H1 (cell line): ENCODE measurements at regions not wholly inside any gene's neighbourhood (a gene's known extent, or its start where the extent isn't known, plus 50 kb on each side); places are given as distances from the start of the nearest gene placed in this dataset.

ENCODE experiments used
- CTCF ChIA-PET: fragments of 300-600 bp; sonication (Branson Sonifier 250); formaldehyde crosslinking; loops from one replicate; lab custom pipeline; 2021; ENCODE audit not compliant: partially characterized antibody; lab: Charles Lee
- POLR2A ChIA-PET: fragments of 300-600 bp; sonication (Branson Sonifier 250); formaldehyde crosslinking; loops from one replicate; lab custom pipeline; 2021; ENCODE audit warnings: inconsistent platforms; ENCODE audit not compliant: partially characterized antibody; lab: Charles Lee
- DNase-seq, 2 experiments: peaks; one replicate each; pipeline versions ENCODE4 v3.0.0 to v3.0.0-alpha.2; 2010 to 2022; ENCODE audit warnings: low spot score in 2 of 2, low read depth in 1 of 2, mixed read lengths in 1 of 2
- FAIRE-seq: peaks from 2 replicates; lab custom pipeline; 2011; peaks lifted over from hg19 to GRCh38; lab: Jason Lieb, UNC
- H2AFZ ChIP-seq: 2 replicates; pipeline ENCODE4 v1.8.1; 2012; ENCODE audit warnings: low read length, inconsistent platforms
- H2AK5ac ChIP-seq: 2 replicates; pipeline ENCODE4 v1.6.1; 2013; ENCODE audit warnings: low read depth, low read length
- H2BK120ac ChIP-seq: replicated peaks from 2 replicates; pipeline ENCODE3; 2013; ENCODE audit warnings: low read depth, low read length, inconsistent platforms
- H2BK12ac ChIP-seq: 2 replicates; pipeline ENCODE4 v1.6.1; 2013; ENCODE audit warnings: low read depth, low read length
- H2BK15ac ChIP-seq: 2 replicates; pipeline ENCODE4 v1.6.1; 2013; ENCODE audit warnings: low read length
- H2BK20ac ChIP-seq: 2 replicates; pipeline ENCODE4 v1.6.1; 2013; ENCODE audit warnings: low read length
- H2BK5ac ChIP-seq: 2 replicates; pipeline ENCODE4 v1.6.1; 2013; ENCODE audit warnings: low read depth, low read length
- H3K14ac ChIP-seq: 2 replicates; pipeline ENCODE4 v1.6.1; 2013; ENCODE audit warnings: inconsistent platforms; ENCODE audit not compliant: insufficient read length
- H3K18ac ChIP-seq: 2 replicates; pipeline ENCODE4 v1.6.1; 2013; ENCODE audit warnings: low read length; ENCODE audit errors: extremely low read depth
- H3K23ac ChIP-seq: 2 replicates; pipeline ENCODE4 v1.6.1; 2013; ENCODE audit warnings: inconsistent platforms; ENCODE audit not compliant: insufficient read length
- H3K23me2 ChIP-seq: 2 replicates; pipeline ENCODE4 v1.6.1; 2013; ENCODE audit warnings: low read depth, low read length
- H3K27ac ChIP-seq: 2 replicates; pipeline ENCODE4 v1.6.1; 2011; ENCODE audit warnings: low read depth, low read length, inconsistent platforms
- H3K27me3 ChIP-seq, 4 experiments: replicated peaks in 1 of 4; 1 replicate in 1 of 4; 2 replicates in 3 of 4; pipeline versions ENCODE4 v1.6.1 to v1.8.1; 2011 to 2013; ENCODE audit warnings: low read length in 3 of 4, mild to moderate bottlenecking in 3 of 4, inconsistent platforms in 2 of 4, mixed read lengths in 2 of 4, moderate library complexity in 1 of 4; ENCODE audit not compliant: control insufficient read depth in 3 of 4, insufficient read depth in 3 of 4; ENCODE audit errors: extremely low read depth in 1 of 4
- H3K36me3 ChIP-seq, 4 experiments: 2 replicates each; pipeline versions ENCODE4 v1.6.1 to v1.8.1; 2011 to 2013; ENCODE audit warnings: mild to moderate bottlenecking in 4 of 4, low read length in 3 of 4, moderate library complexity in 2 of 4, control low read depth in 1 of 4, inconsistent platforms in 1 of 4; ENCODE audit not compliant: insufficient read depth in 4 of 4, control insufficient read depth in 2 of 4
- H3K4ac ChIP-seq: replicated peaks from 2 replicates; pipeline ENCODE3; 2013; ENCODE audit warnings: low read length, low read depth, mixed read lengths, inconsistent platforms; ENCODE audit not compliant: insufficient read length
- H3K4me1 ChIP-seq, 4 experiments: replicated peaks in 1 of 4; 1 replicate in 1 of 4; 2 replicates in 3 of 4; pipeline versions ENCODE4 v1.6.1 to v1.8.1; 2011 to 2013; ENCODE audit warnings: low read length in 3 of 4, inconsistent platforms in 2 of 4, mixed read lengths in 1 of 4; ENCODE audit not compliant: insufficient read depth in 4 of 4, control insufficient read depth in 3 of 4
- H3K4me2 ChIP-seq, 2 experiments: 2 replicates each; pipeline versions ENCODE4 v1.6.1 to v1.8.1; 2011 to 2013; ENCODE audit warnings: low read depth in 2 of 2, low read length in 2 of 2, control low read depth in 1 of 2, inconsistent platforms in 1 of 2, mild to moderate bottlenecking in 1 of 2; ENCODE audit not compliant: insufficient read depth in 1 of 2
- H3K4me3 ChIP-seq, 4 experiments: fragments of 200-600, 300-600 bp in 1 of 4; sonication (generic), shearing (Covaris generic), sonication (Bioruptor Twin) in 1 of 4; 2 replicates each; pipeline versions ENCODE4 v1.5.1 to v1.8.1; 2011 to 2016; ENCODE audit warnings: low read length in 4 of 4, low read depth in 3 of 4, control low read depth in 2 of 4, inconsistent platforms in 2 of 4, mild to moderate bottlenecking in 2 of 4, mixed read lengths in 1 of 4, moderate library complexity in 1 of 4; ENCODE audit not compliant: insufficient read depth in 2 of 4; ENCODE audit errors: extremely low read depth in 1 of 4
- H3K56ac ChIP-seq: replicated peaks from 2 replicates; pipeline ENCODE3; 2013; ENCODE audit warnings: low read depth, mild to moderate bottlenecking, mixed read lengths, low read length, inconsistent platforms; ENCODE audit not compliant: insufficient read length
- H3K79me1 ChIP-seq: 2 replicates; pipeline ENCODE4 v1.6.1; 2013; ENCODE audit warnings: low read depth, low read length, control low read depth
- H3K79me2 ChIP-seq, 2 experiments: 2 replicates each; pipeline versions ENCODE4 v1.6.1 to v1.8.1; 2012 to 2013; ENCODE audit warnings: low read length in 2 of 2, mild to moderate bottlenecking in 2 of 2, inconsistent platforms in 1 of 2; ENCODE audit not compliant: insufficient read depth in 2 of 2, control insufficient read depth in 1 of 2
- H3K9ac ChIP-seq, 4 experiments: replicated peaks in 1 of 4; 1 replicate in 1 of 4; 2 replicates in 3 of 4; pipeline versions ENCODE4 v1.6.1 to v1.8.1; 2011 to 2013; ENCODE audit warnings: low read depth in 3 of 4, low read length in 3 of 4, control low read depth in 2 of 4, mild to moderate bottlenecking in 2 of 4, moderate library complexity in 2 of 4, inconsistent platforms in 1 of 4; ENCODE audit errors: extremely low read depth in 1 of 4
- H3K9me3 ChIP-seq, 2 experiments: 2 replicates each; pipeline versions ENCODE4 v1.6.1 to v1.8.1; 2012 to 2013; ENCODE audit warnings: mild to moderate bottlenecking in 2 of 2, moderate library complexity in 2 of 2, control low read depth in 1 of 2, inconsistent platforms in 1 of 2, low read depth in 1 of 2, low read length in 1 of 2, mixed read lengths in 1 of 2; ENCODE audit not compliant: insufficient read depth in 2 of 2
- H4K20me1 ChIP-seq, 2 experiments: replicated peaks in 1 of 2; 2 replicates each; pipeline versions ENCODE3 to v1.8.1; 2011 to 2013; ENCODE audit warnings: inconsistent platforms in 2 of 2, low read length in 2 of 2, mild to moderate bottlenecking in 1 of 2; ENCODE audit not compliant: insufficient read depth in 2 of 2, control insufficient read depth in 1 of 2
- H4K5ac ChIP-seq: 2 replicates; pipeline ENCODE4 v1.6.1; 2013; ENCODE audit warnings: low read length, low read depth, mixed read lengths, inconsistent platforms; ENCODE audit not compliant: insufficient read length
- H4K8ac ChIP-seq: 2 replicates; pipeline ENCODE4 v1.8.0; 2013; ENCODE audit warnings: mild to moderate bottlenecking, moderate library complexity, low read length, inconsistent platforms; ENCODE audit not compliant: insufficient read depth; ENCODE audit errors: extremely low read depth
- H4K91ac ChIP-seq: replicated peaks from 2 replicates; pipeline ENCODE3; 2013; ENCODE audit warnings: low read length, mixed read lengths, inconsistent platforms; ENCODE audit not compliant: insufficient read length
- ATF2 ChIP-seq: IDR thresholded peaks from 2 replicates; pipeline ENCODE4 v1.6.1; 2012; ENCODE audit warnings: low read length, inconsistent platforms
- ATF3 ChIP-seq: IDR thresholded peaks from 2 replicates; pipeline ENCODE4 v1.6.1; 2011; ENCODE audit warnings: low read depth, mild to moderate bottlenecking, low read length; ENCODE audit not compliant: insufficient read depth
- CTBP2 ChIP-seq: IDR thresholded peaks from 2 replicates; pipeline ENCODE4 v1.7.0; 2011; ENCODE audit warnings: borderline replicate concordance, mild to moderate bottlenecking, moderate library complexity, mixed read lengths, low read length; ENCODE audit not compliant: insufficient read depth, insufficient read length
- KDM4A ChIP-seq: IDR thresholded peaks from one replicate; pipeline ENCODE4 v1.7.1; 2012; ENCODE audit warnings: low read depth, mild to moderate bottlenecking, moderate library complexity, low read length, inconsistent platforms; ENCODE audit not compliant: severe bottlenecking
- KDM5A ChIP-seq: fragments of 200-600 bp; IDR thresholded peaks from 2 replicates; pipeline ENCODE4 v1.7.1; 2012; ENCODE audit warnings: mild to moderate bottlenecking, low read length, inconsistent platforms, mixed read lengths
- MAX ChIP-seq: IDR thresholded peaks from 2 replicates; pipeline ENCODE4 v1.6.1; 2012; ENCODE audit warnings: inconsistent platforms
- NANOG ChIP-seq: IDR thresholded peaks from 2 replicates; pipeline ENCODE4 v1.6.1; 2011; ENCODE audit warnings: low read length, low read depth, mild to moderate bottlenecking, inconsistent platforms; ENCODE audit not compliant: insufficient read depth, poor library complexity, severe bottlenecking
- SAP30 ChIP-seq: fragments of 300-600 bp; sonication (generic); IDR thresholded peaks from 2 replicates; pipeline ENCODE4 v1.7.1; 2012; ENCODE audit warnings: low read length, moderate library complexity, mild to moderate bottlenecking, inconsistent platforms; ENCODE audit not compliant: insufficient read depth, insufficient replicate concordance
- SUZ12 ChIP-seq: fragments of 200-600 bp; sonication (generic); IDR thresholded peaks from 2 replicates; pipeline ENCODE4 v1.6.1; 2012; ENCODE audit warnings: mild to moderate bottlenecking, inconsistent platforms, low read length, moderate library complexity, mixed read lengths
- WGBS, 2 experiments: shearing (Covaris generic) in 1 of 2; methylation state at CpG; one replicate each; pipeline versions ENCODE4 v1.1.6 to v1.1.7; 2013 to 2015; ENCODE audit warnings: low lambda C conversion rate in 2 of 2, mixed read lengths in 2 of 2, inconsistent platforms in 1 of 2, low coverage in 1 of 2, missing lambda C conversion rate in 1 of 2; ENCODE audit not compliant: insufficient replicate concordance in 2 of 2, insufficient coverage in 1 of 2, insufficient read length in 1 of 2; ENCODE audit errors: extremely low coverage in 1 of 2, missing lambda C conversion rate in 1 of 2; 5-methylcytosine and 5-hydroxymethylcytosine counted together

- H4K8ac ChIP-seq = no peak overlapping the region
- 86% methylated on average over 6 of the region's 6 CpGs; no CpG with 5 or more reads in 1 of the 2 experiments for WGBS, 2 experiments
- TF ChIP-seq CTBP2 (no peak), ATF3 (no peak), KDM4A (no peak), MAX (no peak), NANOG (no peak), SUZ12 (no peak), SAP30 (no peak), ATF2 (no peak), KDM5A (no peak)
- TF ChIP-seq, all 59 proteins: peak for 0
- Histone ChIP-seq H3K14ac (no peak overlapping the region), H3K56ac (no peak overlapping the region), H3K9me3 (no peaks in the 10 kb centered on the region), H4K91ac (no peak overlapping the region), H2AFZ (no peak overlapping the region), H3K4me1 (no peaks in the 10 kb centered on the region), H3K9ac (no peak overlapping the region), H3K79me1 (no peaks in the 10 kb centered on the region), H2BK20ac (no peak overlapping the region), H3K23ac (no peak overlapping the region), H3K27me3 (no peaks in the 10 kb centered on the region), H3K4ac (no peak overlapping the region), H3K23me2 (no peaks in the 10 kb centered on the region; the same call in 1 of the 2 replicates), H2BK12ac (no peak overlapping the region), H2BK5ac (no peak overlapping the region), H3K4me3 (no peak overlapping the region), H2BK120ac (no peak overlapping the region), H2AK5ac (no peak overlapping the region), H4K5ac (no peak overlapping the region), H3K18ac (no peak overlapping the region), H3K4me2 (no peak overlapping the region), H4K20me1 (no peaks in the 10 kb centered on the region), H3K36me3 (no peaks in the 10 kb centered on the region), H3K79me2 (no peaks in the 10 kb centered on the region), H2BK15ac (no peak overlapping the region), H3K27ac (no peak overlapping the region)
- FAIRE-seq = no peak
- POLR2A ChIA-PET = no interaction called here
- CTCF ChIA-PET = no interaction called here
- DNase-seq = no peak
Measured at GRCh38 chr10:8227246-8227645, 172.8 kb downstream of the GATA3 start.
